HG03060 (cell line): ENCODE measurements at regions not wholly inside any gene's neighbourhood (a gene's known extent, or its start where the extent isn't known, plus 50 kb on each side); places are given as distances from the start of the nearest gene placed in this dataset.
"Not testable (repeated sequence)": the region's sequence is repeated elsewhere in the genome, so short reads cannot be mapped to it uniquely, and the experiment has no call there.

ENCODE experiments used
- ATAC-seq: cut with Tn5 transposase; IDR thresholded peaks from one replicate; pipeline ENCODE4 v1.9.1; 2021; ENCODE audit warnings: low read depth, moderate number of reproducible peaks; ENCODE audit not compliant: unreplicated experiment

- no peak for ATAC-seq
Measured at GRCh38 chr5:8686707-8687106, 817.8 kb downstream of the MTRR start.

DNA sequence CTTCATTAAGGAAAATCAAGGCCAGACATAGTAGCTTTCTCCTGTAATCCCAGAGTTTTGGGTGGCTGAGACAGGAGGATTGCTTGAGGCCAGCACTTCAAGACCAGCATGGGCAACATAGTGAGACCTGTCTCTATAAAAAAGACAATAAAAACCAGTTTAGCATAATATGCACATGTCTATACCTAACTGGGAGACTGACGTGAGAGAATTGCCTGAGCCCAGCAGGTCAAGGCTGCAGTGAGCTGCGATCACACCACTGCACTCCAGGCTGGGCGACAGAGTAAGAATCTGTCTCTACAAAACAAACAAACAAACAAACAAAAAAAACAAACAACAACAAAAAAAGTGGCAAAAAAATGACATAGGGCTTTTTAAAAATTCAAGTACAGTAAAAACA is 820.8 kb downstream of the MTRR start:
- ATAC-seq, result no peak

GRCh38 chr5:8691221-8691620 is 822.3 kb downstream of the MTRR start:
- no peak for ATAC-seq

DNA sequence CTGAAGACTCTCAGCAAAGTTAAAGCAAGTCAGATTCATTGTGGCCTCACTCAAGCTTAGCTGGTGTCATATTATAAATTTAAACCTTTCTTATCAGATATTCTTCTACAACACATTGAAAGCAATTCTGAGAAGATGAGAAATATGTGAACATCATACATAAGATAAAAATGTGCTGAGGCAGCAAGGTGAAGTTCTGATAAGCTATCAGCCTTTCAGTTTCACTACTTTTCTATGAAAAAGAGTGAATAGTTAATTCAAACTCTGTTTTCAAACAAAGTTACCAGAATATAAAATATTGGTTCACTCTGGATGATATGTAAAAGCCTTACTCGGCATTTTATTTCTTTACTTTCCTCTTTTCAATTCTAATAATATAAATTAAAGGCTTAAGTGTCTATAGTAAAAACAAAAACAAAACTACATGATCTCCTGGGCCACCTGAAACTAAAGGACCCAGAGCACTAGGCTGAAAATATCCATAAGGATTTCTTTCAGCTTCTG is 824.4 kb downstream of the MTRR start:
- ATAC-seq, result no peak

DNA sequence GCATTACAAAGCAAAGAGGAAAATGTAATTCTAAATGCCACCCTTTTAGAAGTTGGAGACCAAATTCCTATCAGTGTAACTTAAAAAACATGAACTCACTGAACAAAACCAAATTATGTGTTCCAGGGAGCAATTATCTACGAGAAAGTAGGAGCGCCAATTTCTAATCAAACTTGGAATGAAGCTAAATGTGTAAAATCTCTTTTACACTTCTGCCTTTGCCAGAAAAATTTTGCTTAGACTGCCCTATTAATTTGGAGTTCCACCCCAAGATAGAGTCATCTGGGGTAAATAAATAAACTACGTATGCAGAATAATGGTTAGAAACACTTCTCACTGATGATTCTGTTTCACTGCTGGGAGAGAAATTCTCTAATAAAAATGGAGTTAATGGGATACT is 825.6 kb downstream of the MTRR start:
- ATAC-seq, result no peak

DNA sequence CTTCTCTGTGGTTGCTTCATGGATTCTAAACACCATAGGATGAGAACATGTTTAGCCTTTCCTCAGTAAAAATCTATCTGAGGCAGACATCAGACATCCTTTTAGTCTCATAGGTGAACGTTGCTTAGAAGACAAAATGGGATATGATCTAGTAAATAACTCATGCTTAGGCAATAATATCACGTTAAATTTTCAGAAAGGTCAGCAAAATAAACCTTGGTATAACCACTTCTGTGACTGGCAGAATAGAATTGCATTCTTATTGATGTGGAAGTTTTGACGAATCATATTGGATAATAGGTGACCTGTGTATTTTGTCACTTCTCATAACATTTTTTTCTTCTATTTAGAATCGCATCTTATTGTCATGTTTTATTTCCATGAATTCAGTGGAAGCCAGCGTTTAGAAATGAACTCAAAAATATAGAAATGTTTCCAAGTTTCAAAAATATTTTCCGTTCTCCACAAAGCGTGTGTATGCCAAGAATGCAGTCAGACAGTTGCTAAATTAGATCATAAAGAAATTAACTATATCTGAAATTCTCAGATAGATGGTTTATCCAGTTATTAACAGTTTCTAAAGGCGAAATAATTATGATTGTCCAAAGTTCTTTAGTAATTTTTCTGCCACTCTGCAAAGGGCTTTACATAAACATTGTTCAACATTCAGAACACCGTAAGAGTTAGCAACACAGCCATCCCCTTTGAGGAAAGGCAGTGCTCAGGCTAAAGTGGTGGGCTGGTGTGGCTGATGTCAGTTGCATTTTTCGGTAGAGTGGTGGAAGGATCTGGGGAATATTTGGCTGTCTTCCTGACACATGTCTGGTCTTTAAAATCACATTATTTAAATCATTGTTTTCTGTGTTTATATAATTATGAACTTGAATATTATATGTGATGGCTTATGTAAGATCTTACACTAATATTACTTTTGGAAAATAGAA is 827.2 kb downstream of the MTRR start:
- no peak for ATAC-seq

DNA sequence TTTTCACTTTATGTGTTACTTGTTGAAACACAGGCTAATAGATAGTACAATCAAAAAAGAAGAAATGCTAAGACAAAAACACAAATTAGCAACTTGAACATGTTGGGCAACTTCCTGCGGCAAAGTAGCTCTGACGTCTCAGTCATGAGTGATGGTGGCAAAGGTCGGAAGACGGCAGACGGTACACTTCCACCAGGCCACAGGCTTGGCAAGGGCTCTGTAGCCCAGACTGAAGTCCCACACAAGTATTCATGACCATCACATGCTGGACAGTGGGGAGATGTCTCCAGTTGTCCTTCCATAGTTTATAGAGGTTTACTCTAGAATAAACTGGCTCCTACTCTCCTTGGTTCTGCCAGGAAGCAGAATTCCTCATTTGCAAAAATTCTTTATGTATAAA is 831.3 kb downstream of the MTRR start:
- ATAC-seq, result no peak

DNA sequence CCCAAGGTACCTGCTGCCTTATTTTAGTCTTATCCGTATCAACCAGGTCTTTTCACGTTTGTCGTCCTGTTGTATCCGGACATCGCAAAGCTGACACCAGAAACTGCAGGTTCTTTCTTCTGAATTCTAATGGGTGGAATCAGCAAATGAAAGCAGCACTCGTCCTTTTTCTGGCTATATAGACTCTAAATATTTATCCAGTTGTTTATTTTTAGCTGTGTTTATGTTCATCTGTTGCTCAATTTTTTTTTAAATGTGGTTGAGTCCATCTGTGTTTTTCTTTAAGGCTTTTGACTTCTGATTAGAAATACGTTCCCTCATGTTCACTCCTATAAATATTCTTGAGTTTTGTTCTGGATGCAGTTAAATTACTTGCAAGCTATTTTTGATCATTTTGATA is 831.7 kb downstream of the MTRR start:
- no peak for ATAC-seq

DNA sequence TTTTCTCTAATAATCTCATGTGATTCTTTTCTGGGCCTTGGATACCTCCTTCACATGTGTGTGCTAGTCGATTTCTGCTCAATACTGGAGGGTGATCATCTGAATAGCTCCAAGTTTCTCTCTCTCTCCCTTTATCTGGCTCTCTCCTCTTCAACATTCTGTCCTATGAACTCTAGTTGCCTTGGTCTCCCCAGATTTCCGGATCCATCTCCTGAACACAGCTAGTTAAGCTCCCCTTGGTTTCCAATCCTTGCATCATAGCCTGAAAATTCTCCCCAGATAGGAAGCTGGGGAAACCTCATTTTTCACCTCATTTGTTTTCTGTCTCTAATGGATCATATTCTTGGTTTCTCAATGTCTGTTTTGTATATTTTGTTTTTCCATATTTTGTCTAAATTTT is 832.3 kb downstream of the MTRR start:
- ATAC-seq, result no peak

DNA sequence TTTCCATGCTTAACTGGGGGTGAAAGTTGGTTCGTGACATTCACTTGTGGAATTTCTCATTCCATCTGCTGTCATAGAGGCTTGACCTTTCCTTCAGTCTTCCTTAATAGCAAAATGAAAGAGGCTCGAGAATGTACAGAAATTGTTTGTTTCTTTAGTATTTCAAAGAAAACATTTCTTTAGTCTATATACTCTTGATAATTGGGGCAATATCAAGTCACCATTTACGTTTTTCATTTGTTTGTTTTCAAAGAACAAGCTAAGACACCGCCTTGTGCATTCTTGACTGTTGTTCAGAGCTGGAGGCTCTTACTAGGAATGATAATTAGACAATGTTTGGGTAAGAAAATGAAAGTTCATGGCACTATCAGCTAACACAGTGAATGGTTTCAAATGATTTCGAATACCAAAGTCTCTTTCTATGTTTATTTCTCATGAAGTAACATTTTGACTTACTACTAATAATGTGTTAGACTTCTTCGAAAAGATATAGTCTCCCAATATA is 835.4 kb downstream of the SEMA5A start:
- ATAC-seq, result no peak

DNA sequence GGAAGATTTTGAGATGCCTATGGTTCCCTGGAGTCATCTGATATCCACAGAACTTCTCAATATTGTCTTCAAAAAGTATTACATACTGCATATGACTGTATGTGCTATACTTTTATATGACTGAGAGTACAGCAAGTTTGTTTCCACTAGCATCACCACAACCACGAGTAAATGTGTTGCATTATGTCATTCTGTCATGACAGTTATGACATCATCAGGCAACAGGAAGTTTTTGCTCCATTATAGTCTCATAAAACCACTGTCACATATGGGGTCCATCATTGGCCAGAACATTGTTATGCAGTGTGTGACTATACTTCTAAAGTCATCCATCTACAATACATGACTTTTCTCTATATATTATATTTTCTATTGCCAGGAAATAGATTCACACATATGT is 831.7 kb downstream of the SEMA5A start:
- no peak for ATAC-seq

DNA sequence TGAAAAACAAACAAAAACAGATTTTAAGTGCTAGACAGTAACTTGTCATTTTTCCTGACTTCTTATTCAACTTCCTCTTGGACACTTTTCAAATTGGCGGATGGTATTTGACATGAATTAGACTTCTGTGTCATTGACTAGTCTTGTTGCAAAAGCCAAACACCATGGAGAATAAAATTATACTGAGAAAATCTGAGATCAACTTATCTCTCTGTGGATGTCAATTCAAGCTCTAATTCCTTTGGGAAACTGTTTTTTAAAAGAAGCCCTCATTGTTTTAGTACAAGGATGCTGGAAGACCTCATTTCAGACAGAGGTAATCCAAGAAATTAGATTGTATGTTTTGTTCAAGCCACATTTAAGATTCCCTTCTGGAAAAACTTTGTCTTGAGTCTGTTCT is 831.0 kb downstream of the SEMA5A start:
- ATAC-seq, result no peak

GRCh38 chr5:8719796-8720195 is 826.1 kb downstream of the SEMA5A start:
- no peak for ATAC-seq

DNA sequence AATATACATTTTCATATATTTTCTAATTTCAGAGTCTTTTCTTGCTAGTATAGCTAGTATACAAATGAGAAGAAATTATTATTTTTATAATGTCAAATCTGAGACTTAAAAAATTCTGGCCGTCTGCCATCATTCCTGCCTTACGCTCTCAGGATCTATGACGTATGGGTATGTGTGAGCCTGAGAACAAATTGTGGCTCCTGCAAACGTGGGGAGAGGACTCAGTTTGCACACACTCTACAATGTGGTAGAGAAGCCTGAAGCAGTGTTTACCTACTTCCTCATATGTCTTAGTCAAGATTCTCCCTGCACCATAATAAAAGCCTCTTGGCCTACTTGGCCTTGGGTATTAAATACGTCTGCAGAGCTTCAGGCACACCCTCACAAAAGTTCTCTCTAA is 825.4 kb downstream of the SEMA5A start:
- no peak for ATAC-seq

- ATAC-seq, result no peak
Measured at GRCh38 chr5:8721536-8721935, 824.3 kb downstream of the SEMA5A start.

- no peak for ATAC-seq
Measured at GRCh38 chr5:8726383-8727036, 819.4 kb downstream of the SEMA5A start.

GRCh38 chr5:8727396-8727795 is 818.5 kb downstream of the SEMA5A start:
- ATAC-seq, result no peak

DNA sequence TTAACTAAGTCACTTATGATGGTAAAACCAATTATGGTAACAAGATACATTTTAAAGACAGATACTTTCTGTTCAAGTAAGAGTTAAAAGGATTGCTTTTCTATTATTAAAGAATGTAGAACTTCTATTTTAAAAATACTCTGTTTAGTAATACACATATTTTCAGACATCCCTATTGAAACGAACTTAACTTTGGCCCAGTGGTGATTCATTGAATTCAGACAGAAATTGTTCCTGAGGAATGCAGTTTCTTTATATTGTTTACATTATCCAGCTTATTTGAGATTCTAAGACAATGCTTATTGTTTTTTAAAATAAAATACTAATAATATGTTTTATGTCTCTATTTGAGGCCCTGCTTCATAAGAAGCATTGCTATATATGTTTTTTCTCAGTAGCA is 816.4 kb downstream of the SEMA5A start:
- ATAC-seq, result no peak

DNA sequence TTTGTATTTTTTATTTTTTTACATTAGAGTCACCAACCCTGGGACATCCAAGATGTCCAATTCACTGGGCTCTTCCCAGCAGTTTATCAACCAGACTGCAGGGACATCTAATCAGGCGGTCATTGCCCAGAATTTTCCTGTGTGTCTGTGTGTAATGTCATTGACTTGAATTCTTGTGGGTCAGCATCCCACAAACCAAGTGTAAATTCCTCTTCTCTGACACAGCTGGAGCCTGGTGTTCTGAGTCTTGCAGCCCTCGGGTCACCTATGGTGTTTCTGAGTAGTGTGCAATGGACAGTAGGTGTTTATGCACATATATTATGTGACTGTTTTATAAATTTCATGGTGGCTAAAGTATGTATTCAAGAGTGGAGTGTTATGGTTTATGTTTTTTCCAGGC is 815.7 kb downstream of the SEMA5A start:
- ATAC-seq, result no peak

GRCh38 chr5:8731110-8731509 is 814.8 kb downstream of the SEMA5A start:
- ATAC-seq, result not testable (repeated sequence)

- ATAC-seq, result no peak
Measured at GRCh38 chr5:8740595-8740994, 805.3 kb downstream of the SEMA5A start.

DNA sequence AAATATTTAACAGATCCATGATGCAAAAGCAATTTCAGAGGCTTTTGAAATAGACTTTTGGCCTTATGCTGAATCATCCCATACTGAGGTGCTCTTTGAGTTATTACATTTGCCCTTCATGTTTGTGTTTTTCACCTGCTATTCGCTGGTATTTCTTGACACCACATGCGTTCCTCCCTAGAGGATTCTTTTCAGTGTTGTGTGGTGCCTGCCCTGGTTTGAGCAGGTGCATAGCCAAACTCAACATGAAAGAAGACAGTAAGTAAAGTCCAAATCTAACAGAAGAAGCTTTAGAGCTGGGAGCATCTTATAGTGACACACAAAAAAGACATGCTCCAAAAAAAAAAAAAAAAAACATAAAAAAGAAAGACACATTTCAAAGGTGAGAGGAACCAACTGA is 796.3 kb downstream of the SEMA5A start:
- ATAC-seq, result no peak
